Ishikawa (cell line): ENCODE measurements at regions not wholly inside any gene's neighbourhood (a gene's known extent, or its start where the extent isn't known, plus 50 kb on each side); places are given as distances from the start of the nearest gene placed in this dataset.

Source experiments
- CEBPB ChIP-seq: IDR thresholded peaks from 2 replicates; pipeline ENCODE4 v1.6.1; 2012
- CREB1 ChIP-seq: IDR thresholded peaks from 2 replicates; pipeline ENCODE4 v1.6.1; 2012; ENCODE audit warnings: low read depth
- EGR1 ChIP-seq: IDR thresholded peaks from 2 replicates; pipeline ENCODE4 v1.6.1; 2012
- EP300 ChIP-seq: IDR thresholded peaks from 2 replicates; pipeline ENCODE4 v1.6.1; 2012; ENCODE audit warnings: borderline replicate concordance
- FOXM1 ChIP-seq: IDR thresholded peaks from 2 replicates; pipeline ENCODE4 v1.6.1; 2012; ENCODE audit warnings: low read depth, borderline replicate concordance
- NFIC ChIP-seq: IDR thresholded peaks from 2 replicates; pipeline ENCODE4 v1.6.1; 2012
- RAD21 ChIP-seq: IDR thresholded peaks from 2 replicates; pipeline ENCODE4 v1.6.1; 2012; ENCODE audit warnings: low read depth
- TAF1 ChIP-seq: IDR thresholded peaks from 2 replicates; pipeline ENCODE4 v1.6.1; 2012; ENCODE audit warnings: low read depth, mild to moderate bottlenecking
- TCF12 ChIP-seq: IDR thresholded peaks from 2 replicates; pipeline ENCODE4 v1.6.1; 2012; ENCODE audit warnings: low read depth
- TEAD4 ChIP-seq: IDR thresholded peaks from 2 replicates; pipeline ENCODE4 v1.6.1; 2012
- YY1 ChIP-seq: IDR thresholded peaks from 2 replicates; pipeline ENCODE4 v1.6.1; 2012; ENCODE audit warnings: low read depth
- ZBTB7A ChIP-seq: IDR thresholded peaks from 2 replicates; pipeline ENCODE4 v1.6.1; 2012; ENCODE audit warnings: low read depth
- TF ChIP-seq, protein P1 (sequence below): IDR thresholded peaks from 2 replicates; pipeline ENCODE4 v1.6.1; 2012; ENCODE audit warnings: low read depth, mild to moderate bottlenecking
- TF ChIP-seq, protein P2 (sequence below): IDR thresholded peaks from 2 replicates; pipeline ENCODE4 v1.6.1; 2012
- TF ChIP-seq, protein P3 (sequence below): IDR thresholded peaks from 2 replicates; pipeline ENCODE4 v1.6.1; 2012

DNA sequence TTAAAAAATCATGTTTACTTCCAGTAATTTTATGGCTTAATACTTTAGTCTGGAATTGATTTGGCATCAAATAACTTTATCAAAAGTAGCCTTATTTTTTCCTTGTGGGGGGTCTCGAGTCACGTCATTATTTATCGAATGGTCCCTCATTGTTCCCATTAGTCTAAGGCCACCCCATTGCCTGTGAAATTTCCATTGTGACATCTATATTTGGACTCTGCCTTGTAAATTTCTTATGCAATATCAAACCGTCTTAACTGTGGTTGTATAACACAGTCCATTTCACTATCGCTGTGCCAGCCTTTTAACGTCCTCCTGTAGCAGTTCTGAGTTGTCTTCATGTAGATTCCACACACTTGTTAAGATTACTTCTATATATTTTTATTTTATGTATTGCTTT is 103.9 kb upstream of the RET start:
- TF ChIP-seq, protein P1, sequence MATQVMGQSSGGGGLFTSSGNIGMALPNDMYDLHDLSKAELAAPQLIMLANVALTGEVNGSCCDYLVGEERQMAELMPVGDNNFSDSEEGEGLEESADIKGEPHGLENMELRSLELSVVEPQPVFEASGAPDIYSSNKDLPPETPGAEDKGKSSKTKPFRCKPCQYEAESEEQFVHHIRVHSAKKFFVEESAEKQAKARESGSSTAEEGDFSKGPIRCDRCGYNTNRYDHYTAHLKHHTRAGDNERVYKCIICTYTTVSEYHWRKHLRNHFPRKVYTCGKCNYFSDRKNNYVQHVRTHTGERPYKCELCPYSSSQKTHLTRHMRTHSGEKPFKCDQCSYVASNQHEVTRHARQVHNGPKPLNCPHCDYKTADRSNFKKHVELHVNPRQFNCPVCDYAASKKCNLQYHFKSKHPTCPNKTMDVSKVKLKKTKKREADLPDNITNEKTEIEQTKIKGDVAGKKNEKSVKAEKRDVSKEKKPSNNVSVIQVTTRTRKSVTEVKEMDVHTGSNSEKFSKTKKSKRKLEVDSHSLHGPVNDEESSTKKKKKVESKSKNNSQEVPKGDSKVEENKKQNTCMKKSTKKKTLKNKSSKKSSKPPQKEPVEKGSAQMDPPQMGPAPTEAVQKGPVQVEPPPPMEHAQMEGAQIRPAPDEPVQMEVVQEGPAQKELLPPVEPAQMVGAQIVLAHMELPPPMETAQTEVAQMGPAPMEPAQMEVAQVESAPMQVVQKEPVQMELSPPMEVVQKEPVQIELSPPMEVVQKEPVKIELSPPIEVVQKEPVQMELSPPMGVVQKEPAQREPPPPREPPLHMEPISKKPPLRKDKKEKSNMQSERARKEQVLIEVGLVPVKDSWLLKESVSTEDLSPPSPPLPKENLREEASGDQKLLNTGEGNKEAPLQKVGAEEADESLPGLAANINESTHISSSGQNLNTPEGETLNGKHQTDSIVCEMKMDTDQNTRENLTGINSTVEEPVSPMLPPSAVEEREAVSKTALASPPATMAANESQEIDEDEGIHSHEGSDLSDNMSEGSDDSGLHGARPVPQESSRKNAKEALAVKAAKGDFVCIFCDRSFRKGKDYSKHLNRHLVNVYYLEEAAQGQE = no peak
- TF ChIP-seq TCF12 (no peak), ZBTB7A (no peak), CREB1 (no peak), FOXM1 (no peak), TAF1 (no peak), NFIC (no peak), EGR1 (no peak), RAD21 (no peak), EP300 (no peak), YY1 (no peak), CEBPB (no peak), TEAD4 (no peak)
- TF ChIP-seq, protein P2, sequence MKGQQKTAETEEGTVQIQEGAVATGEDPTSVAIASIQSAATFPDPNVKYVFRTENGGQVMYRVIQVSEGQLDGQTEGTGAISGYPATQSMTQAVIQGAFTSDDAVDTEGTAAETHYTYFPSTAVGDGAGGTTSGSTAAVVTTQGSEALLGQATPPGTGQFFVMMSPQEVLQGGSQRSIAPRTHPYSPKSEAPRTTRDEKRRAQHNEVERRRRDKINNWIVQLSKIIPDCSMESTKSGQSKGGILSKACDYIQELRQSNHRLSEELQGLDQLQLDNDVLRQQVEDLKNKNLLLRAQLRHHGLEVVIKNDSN = no peak
- TF ChIP-seq, protein P3, sequence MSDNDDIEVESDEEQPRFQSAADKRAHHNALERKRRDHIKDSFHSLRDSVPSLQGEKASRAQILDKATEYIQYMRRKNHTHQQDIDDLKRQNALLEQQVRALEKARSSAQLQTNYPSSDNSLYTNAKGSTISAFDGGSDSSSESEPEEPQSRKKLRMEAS = no peak

DNA sequence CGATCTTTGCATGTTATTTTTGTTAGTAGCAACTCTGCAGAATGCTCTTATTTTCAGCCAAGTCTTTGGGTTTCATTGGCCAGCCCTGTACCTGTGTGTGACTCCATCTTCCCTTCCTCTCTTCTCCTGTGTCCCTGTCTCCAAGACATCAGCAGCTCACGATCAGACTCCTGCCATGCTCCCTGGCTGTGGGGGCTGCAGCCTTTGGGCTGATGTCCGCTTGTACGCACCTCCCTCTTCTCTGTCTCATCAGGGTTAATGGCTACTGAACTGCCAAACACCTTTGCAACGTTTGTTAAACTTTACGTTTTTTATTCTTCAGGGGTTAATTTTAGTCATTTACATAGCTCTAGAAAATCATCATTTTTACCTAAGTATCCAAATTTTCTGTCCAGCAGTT is 103.5 kb upstream of the RET start:
- TF ChIP-seq TAF1 (no peak), TCF12 (no peak), EP300 (no peak), CEBPB (no peak), ZBTB7A (no peak), YY1 (no peak)
- TF ChIP-seq, protein P3 = no peak

DNA sequence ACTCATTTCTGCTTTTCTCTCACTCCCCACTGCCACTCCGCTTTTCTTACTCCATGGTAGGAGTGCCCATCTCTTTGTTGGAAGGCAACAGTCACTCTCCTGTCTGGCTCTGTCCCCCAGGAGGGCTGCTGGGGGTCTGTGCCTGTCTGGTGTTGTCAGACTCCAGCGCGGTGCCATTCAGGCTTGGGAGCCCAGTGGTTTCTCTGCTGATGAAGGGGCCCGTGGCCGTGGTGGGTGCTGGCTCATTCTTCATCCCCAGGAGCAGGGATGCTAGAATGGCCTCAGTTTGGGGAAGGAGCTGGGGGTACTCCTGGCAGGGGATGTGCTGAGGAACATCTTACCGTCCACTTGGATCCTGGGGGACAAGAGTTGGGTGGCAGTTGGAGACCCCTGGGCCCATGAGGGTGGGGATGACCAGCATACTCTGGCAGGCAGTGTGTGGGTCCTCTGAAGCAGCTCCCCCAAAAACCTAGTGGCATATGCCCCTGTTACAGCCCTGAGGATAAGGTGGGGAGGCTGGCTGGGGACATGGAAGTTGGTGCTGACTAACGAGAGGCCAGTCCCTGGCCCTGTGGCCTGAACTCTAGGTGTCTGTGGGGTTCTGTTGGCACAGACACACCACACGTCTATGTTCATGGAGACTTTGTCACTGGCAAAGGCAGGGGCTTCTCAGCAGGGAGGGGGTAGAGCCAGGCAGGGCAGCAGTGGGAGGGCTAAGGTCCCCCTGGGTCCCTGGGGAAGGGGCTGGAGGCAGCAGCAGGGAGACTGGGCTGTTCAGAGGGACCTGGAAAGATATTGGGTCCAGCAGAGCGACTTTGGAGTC is 102.8 kb upstream of the RET start:
- TF ChIP-seq TCF12 = no peak
- TF ChIP-seq EP300 = no peak
- TF ChIP-seq CREB1 = no peak
- TF ChIP-seq TAF1 = no peak

DNA sequence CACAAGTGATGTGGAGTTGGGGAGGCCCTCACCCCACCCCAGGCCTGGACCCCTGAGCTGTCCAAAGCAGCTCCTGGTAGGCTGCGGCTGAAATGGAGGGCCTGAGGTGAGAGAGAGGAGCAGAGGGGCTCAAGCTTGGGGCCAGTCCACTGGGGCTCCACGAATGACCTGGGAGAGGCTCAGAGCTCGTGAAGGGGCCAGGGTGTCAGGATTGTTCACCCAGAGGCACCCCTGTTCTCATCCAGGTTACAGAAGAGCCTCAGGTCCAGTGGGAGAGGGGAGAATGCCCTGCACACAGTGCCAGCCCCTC is 102.2 kb upstream of the RET start:
- TF ChIP-seq, protein P1 = no peak
- TF ChIP-seq EP300 (no peak), ZBTB7A (no peak), EGR1 (no peak), TAF1 (no peak), RAD21 (no peak), NFIC (no peak), YY1 (no peak), CEBPB (no peak), TEAD4 (no peak), FOXM1 (no peak)

DNA sequence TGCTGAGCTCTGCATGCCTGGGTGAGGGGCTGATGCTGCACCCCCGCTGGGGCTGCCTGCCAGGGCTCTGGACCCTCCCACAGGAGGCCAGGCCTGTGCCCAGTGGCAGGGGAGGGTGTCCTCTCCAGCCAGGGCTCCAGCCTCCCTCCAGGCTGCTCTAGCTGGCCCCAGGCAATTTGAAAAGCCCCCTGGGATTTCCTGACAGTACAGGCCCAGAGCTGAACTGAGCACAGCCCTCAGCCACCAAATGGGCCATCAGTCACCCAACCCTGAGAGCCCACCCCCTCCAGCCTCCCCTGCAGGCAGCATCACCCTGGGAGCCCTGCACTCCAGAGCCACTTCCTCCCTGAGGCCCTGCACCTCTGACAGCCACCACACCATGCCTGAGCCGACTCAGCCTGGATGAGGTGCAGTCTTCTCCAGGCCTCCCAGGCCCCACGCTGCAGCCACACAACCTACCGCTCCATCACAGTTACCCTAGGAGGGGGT is 101.8 kb upstream of the RET start:
- TF ChIP-seq, protein P3 = no peak
- no peak for TF ChIP-seq CEBPB
- no peak for TF ChIP-seq ZBTB7A
- TF ChIP-seq TEAD4 = no peak
- TF ChIP-seq TAF1 = no peak
- no peak for TF ChIP-seq TCF12
- TF ChIP-seq CREB1 = no peak
- TF ChIP-seq, protein P2 = no peak
- no peak for TF ChIP-seq EP300
- no peak for TF ChIP-seq RAD21
- TF ChIP-seq EGR1 = no peak
